Chondrocyte (in vitro differentiated cells): ENCODE measurements at regions not wholly inside any gene's neighbourhood (a gene's known extent, or its start where the extent isn't known, plus 50 kb on each side); places are given as distances from the start of the nearest gene placed in this dataset.
A peak's percentile ranks its signal among the peaks of the same experiment; 100 is the strongest.
"Not testable (repeated sequence)": the region's sequence is repeated elsewhere in the genome, so short reads cannot be mapped to it uniquely, and the experiment has no call there.

Source experiments
- DNase-seq: peaks from one replicate; pipeline ENCODE4 v3.0.0; 2021; ENCODE audit warnings: mixed read lengths, low spot score
- H3K27ac Mint-ChIP-seq: one replicate; pipeline ENCODE4 v1.8.0; 2021; ENCODE audit warnings: mild to moderate bottlenecking, moderate library complexity, mixed read lengths; ENCODE audit not compliant: unreplicated experiment
- H3K27me3 Mint-ChIP-seq: 2 replicates; pipeline ENCODE4 v1.8.0; 2021; ENCODE audit warnings: low read depth, mixed read lengths
- H3K36me3 Mint-ChIP-seq: 2 replicates; pipeline ENCODE4 v1.8.0; 2021; ENCODE audit warnings: low read depth, mixed read lengths
- H3K4me1 Mint-ChIP-seq: 2 replicates; pipeline ENCODE4 v1.8.0; 2021; ENCODE audit warnings: low read depth, mild to moderate bottlenecking, mixed read lengths
- H3K4me3 Mint-ChIP-seq: one replicate; pipeline ENCODE4 v1.8.0; 2021; ENCODE audit warnings: mild to moderate bottlenecking, moderate library complexity, mixed read lengths; ENCODE audit not compliant: unreplicated experiment
- H3K9me3 Mint-ChIP-seq: 2 replicates; pipeline ENCODE4 v1.8.0; 2021; ENCODE audit warnings: low read depth, mixed read lengths
- TF ChIP-seq, protein P1 (sequence below): fragments of 200-600 bp; sonication (generic); IDR thresholded peaks from 2 replicates; pipeline ENCODE4 v1.5.0; 2021; ENCODE audit warnings: antibody characterized with exemption, mild to moderate bottlenecking, moderate library complexity

GRCh38 chr7:9919-10318 is 182.5 kb upstream of the FAM20C start:
- H3K36me3 Mint-ChIP-seq, H3K4me1 Mint-ChIP-seq, DNase-seq, H3K27ac Mint-ChIP-seq, H3K4me3 Mint-ChIP-seq, H3K27me3 Mint-ChIP-seq, H3K9me3 Mint-ChIP-seq: not testable (repeated sequence)

- DNase-seq, H3K9me3 Mint-ChIP-seq, H3K36me3 Mint-ChIP-seq, H3K4me1 Mint-ChIP-seq, H3K27ac Mint-ChIP-seq, H3K27me3 Mint-ChIP-seq, H3K4me3 Mint-ChIP-seq: not testable (repeated sequence)
Observed at GRCh38 chr7:32565-33280, 159.6 kb upstream of the FAM20C start.

- H3K4me1 Mint-ChIP-seq, H3K27me3 Mint-ChIP-seq, H3K9me3 Mint-ChIP-seq, H3K27ac Mint-ChIP-seq, DNase-seq, H3K36me3 Mint-ChIP-seq, H3K4me3 Mint-ChIP-seq: not testable (repeated sequence)
Observed at GRCh38 chr7:35121-35541, 157.2 kb upstream of the FAM20C start.

GRCh38 chr7:36539-36938 is 155.8 kb upstream of the FAM20C start:
- not testable (repeated sequence) for DNase-seq, H3K27me3 Mint-ChIP-seq, H3K4me1 Mint-ChIP-seq, H3K4me3 Mint-ChIP-seq, H3K27ac Mint-ChIP-seq, H3K9me3 Mint-ChIP-seq, H3K36me3 Mint-ChIP-seq

DNA sequence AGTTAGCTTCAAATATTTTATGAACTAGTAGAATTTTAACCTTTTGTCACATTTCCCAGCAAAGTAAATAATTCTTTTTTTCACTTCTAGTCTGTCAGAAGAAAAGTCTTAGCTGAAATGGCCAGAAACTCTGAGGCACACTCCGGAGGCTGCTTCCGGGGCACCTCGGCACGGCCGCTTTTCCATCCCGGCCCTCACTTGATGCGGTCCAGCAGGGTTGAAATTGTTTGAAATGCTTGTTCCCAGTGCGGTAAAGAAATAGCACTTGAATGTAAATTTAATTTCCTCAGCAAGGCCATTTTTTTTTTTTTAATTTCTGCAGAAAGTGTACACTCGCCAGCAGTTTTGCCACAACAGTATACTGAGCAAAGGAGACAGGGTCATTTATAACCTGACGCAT is 154.7 kb upstream of the FAM20C start:
- H3K27me3 Mint-ChIP-seq: peaks cover 16% of the 10 kb centered on the region
- H3K27ac Mint-ChIP-seq, H3K4me1 Mint-ChIP-seq, H3K9me3 Mint-ChIP-seq, DNase-seq, H3K36me3 Mint-ChIP-seq, H3K4me3 Mint-ChIP-seq: not testable (repeated sequence)

DNA sequence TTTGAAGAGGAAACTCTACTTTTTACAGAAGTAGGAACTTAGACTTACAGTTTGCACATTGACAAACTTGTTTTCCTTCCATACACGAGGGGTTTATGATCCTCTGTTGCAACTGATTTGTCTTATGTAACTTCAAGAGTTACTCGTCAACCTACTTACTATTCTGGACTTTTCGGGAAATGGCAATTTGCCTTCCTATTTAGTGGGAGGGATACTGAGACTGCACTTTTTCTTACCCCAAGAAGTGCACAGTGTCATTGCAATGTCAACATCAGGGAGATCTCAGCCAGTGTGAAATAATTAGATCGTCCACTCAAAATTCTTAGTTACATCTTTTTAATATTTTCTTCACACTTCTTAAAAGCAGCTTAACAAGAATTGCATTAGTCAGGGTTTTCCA is 153.9 kb upstream of the FAM20C start:
- H3K9me3 Mint-ChIP-seq, H3K4me3 Mint-ChIP-seq, DNase-seq, H3K4me1 Mint-ChIP-seq, H3K36me3 Mint-ChIP-seq, H3K27ac Mint-ChIP-seq: not testable (repeated sequence)
- H3K27me3 Mint-ChIP-seq: peaks cover 21% of the 10 kb centered on the region

GRCh38 chr7:39984-40740 is 152.2 kb upstream of the FAM20C start:
- H3K27me3 Mint-ChIP-seq: peaks cover 30% of the 10 kb centered on the region
- TF ChIP-seq, protein P1, sequence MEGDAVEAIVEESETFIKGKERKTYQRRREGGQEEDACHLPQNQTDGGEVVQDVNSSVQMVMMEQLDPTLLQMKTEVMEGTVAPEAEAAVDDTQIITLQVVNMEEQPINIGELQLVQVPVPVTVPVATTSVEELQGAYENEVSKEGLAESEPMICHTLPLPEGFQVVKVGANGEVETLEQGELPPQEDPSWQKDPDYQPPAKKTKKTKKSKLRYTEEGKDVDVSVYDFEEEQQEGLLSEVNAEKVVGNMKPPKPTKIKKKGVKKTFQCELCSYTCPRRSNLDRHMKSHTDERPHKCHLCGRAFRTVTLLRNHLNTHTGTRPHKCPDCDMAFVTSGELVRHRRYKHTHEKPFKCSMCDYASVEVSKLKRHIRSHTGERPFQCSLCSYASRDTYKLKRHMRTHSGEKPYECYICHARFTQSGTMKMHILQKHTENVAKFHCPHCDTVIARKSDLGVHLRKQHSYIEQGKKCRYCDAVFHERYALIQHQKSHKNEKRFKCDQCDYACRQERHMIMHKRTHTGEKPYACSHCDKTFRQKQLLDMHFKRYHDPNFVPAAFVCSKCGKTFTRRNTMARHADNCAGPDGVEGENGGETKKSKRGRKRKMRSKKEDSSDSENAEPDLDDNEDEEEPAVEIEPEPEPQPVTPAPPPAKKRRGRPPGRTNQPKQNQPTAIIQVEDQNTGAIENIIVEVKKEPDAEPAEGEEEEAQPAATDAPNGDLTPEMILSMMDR: peak; percentile 30
- not testable (repeated sequence) for H3K36me3 Mint-ChIP-seq, H3K27ac Mint-ChIP-seq, H3K9me3 Mint-ChIP-seq, DNase-seq, H3K4me1 Mint-ChIP-seq, H3K4me3 Mint-ChIP-seq

DNA sequence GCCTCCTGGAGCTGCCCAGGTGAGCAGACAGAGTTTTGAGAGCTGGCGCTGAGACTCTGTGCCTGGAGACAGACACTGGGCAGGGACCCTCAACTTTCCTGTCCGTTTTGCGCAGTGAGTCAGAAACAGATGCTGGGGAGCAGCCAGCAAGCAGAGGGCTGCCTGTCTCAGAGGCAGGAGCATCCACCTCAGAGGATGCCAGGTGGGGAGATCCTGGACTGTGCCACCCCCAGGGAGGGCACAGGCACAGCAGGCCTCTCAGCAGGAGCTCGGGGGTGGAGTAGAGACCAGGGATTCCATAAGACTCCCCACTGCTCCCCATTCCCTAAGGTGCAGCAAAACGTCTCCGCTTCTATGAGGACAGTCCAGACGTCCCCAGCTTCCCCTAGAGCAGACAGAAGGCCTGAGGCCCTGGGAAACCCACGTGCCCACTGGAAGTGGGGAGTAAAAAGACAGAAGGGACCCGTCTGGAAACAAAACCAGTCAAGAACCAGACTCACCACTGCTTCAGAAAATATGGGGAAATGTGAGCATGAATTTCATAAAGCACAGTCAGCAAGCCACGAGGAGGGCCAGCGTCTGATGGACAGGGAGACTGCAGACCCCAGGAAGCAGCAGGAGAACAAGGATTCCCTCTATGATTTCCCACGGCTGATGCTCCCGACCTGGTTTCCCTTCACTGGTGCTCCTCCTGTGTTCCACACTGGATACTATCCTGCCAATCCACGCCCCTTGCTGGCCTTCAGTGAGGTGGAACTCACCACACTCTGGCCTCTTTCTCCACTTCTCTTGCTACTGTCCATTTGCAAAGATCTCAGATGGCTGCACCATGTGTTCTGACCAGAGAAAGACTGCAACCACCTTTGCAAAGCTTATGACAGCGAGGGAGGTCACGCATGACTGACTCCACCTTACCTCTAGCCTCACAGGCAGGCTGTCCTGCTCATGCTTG is 151.3 kb upstream of the FAM20C start:
- Mint-ChIP-seq H3K9me3 (no peaks in the 10 kb centered on the region), H3K4me3 (no peak overlapping the region), H3K4me1 (no peaks in the 10 kb centered on the region), H3K27me3 (peaks cover 35% of the 10 kb centered on the region), H3K27ac (no peak overlapping the region), H3K36me3 (no peaks in the 10 kb centered on the region)
- TF ChIP-seq, protein P1: no peak
- DNase-seq: no peak
